HEK293 (cell line): ENCODE measurements at regions not wholly inside any gene's neighbourhood (a gene's known extent, or its start where the extent isn't known, plus 50 kb on each side); places are given as distances from the start of the nearest gene placed in this dataset.

Experiments used
- CTCF ChIA-PET: fragments of 350-600 bp; formaldehyde crosslinking; extraction: SDS; loops from one replicate; lab custom pipeline; 2021; ENCODE audit warnings: antibody characterized with exemption; lab: Yijun Ruan, JAX
- POLR2A ChIA-PET: fragments of 300-600 bp; formaldehyde crosslinking; extraction: SDS; loops from one replicate; lab custom pipeline; 2020; ENCODE audit warnings: antibody characterized with exemption, inconsistent platforms; lab: Yijun Ruan, JAX
- H3K27ac ChIP-seq: fragments of 200-500 bp; sonication (Bioruptor generic); 2 replicates; pipeline ENCODE4 v1.5.1; 2014; ENCODE audit warnings: low read depth, low read length, control low read depth, inconsistent platforms; ENCODE audit errors: extremely low read depth
- H3K36me3 ChIP-seq, 2 experiments: fragments of 200-500 bp in 1 of 2; sonication (Bioruptor generic) in 1 of 2; 1 replicate in 1 of 2; 2 replicates in 1 of 2; pipeline ENCODE4 v1.5.1; 2014 to 2017; ENCODE audit warnings: inconsistent platforms in 2 of 2, low read length in 2 of 2; ENCODE audit not compliant: control insufficient read depth in 2 of 2, insufficient read depth in 1 of 2
- H3K4me1 ChIP-seq: fragments of 200-500 bp; sonication (Bioruptor generic); 2 replicates; pipeline ENCODE4 v1.5.1; 2014; ENCODE audit warnings: mild to moderate bottlenecking, low read length, inconsistent platforms; ENCODE audit not compliant: control insufficient read depth, insufficient read depth
- H3K4me3 ChIP-seq: 2 replicates; pipeline ENCODE4 v1.5.1; 2011; ENCODE audit warnings: low read depth, mild to moderate bottlenecking, control low read depth, low read length, moderate library complexity
- H3K9me3 ChIP-seq: fragments of 200-500 bp; sonication (Bioruptor generic); 2 replicates; pipeline ENCODE4 v1.5.1; 2014; ENCODE audit warnings: low read depth, low read length, inconsistent platforms; ENCODE audit not compliant: control insufficient read depth, insufficient read depth
- BCL6B ChIP-seq: fragments of 450-650 bp; formaldehyde crosslinking; IDR thresholded peaks from 2 replicates; pipeline ENCODE4 v1.5.1; 2017; ENCODE audit warnings: missing biosample characterization, missing genetic modification characterization
- CTCF ChIP-seq: fragments of 450-650 bp; formaldehyde crosslinking; IDR thresholded peaks from 2 replicates; pipeline ENCODE4 v1.5.1; 2016; ENCODE audit warnings: missing biosample characterization, missing genetic modification characterization
- GFI1B ChIP-seq: fragments of 450-650 bp; formaldehyde crosslinking; IDR thresholded peaks from 2 replicates; pipeline ENCODE4 v1.5.1; 2016; ENCODE audit warnings: missing biosample characterization, missing genetic modification characterization
- KLF7 ChIP-seq: fragments of 450-650 bp; formaldehyde crosslinking; IDR thresholded peaks from 2 replicates; pipeline ENCODE4 v1.5.1; 2016; ENCODE audit warnings: missing biosample characterization, missing genetic modification characterization, borderline replicate concordance
- KLF8 ChIP-seq: fragments of 450-650 bp; formaldehyde crosslinking; IDR thresholded peaks from 2 replicates; pipeline ENCODE4 v1.5.1; 2016; ENCODE audit warnings: missing biosample characterization, missing genetic modification characterization
- SP2 ChIP-seq: fragments of 450-650 bp; formaldehyde crosslinking; IDR thresholded peaks from 2 replicates; pipeline ENCODE4 v1.5.1; 2016; ENCODE audit warnings: missing biosample characterization, missing genetic modification characterization
- WT1 ChIP-seq: fragments of 450-650 bp; formaldehyde crosslinking; IDR thresholded peaks from 2 replicates; pipeline ENCODE4 v1.5.1; 2016; ENCODE audit warnings: missing biosample characterization, missing genetic modification characterization
- YY2 ChIP-seq: fragments of 450-650 bp; formaldehyde crosslinking; IDR thresholded peaks from 2 replicates; pipeline ENCODE4 v1.5.1; 2016; ENCODE audit warnings: missing biosample characterization, missing genetic modification characterization
- ZBTB10 ChIP-seq: fragments of 450-650 bp; formaldehyde crosslinking; IDR thresholded peaks from 2 replicates; pipeline ENCODE4 v1.5.1; 2016; ENCODE audit warnings: missing biosample characterization, missing genetic modification characterization
- ZBTB44 ChIP-seq: fragments of 450-650 bp; IDR thresholded peaks from 2 replicates; pipeline ENCODE4 v1.5.1; 2018; ENCODE audit warnings: missing biosample characterization, mild to moderate bottlenecking, missing genetic modification characterization
- ZFHX2 ChIP-seq: fragments of 450-650 bp; formaldehyde crosslinking; conservative IDR thresholded peaks from 2 replicates; pipeline ENCODE4 v1.5.1; 2016; ENCODE audit warnings: missing biosample characterization, missing genetic modification characterization
- ZNF112 ChIP-seq: fragments of 450-650 bp; formaldehyde crosslinking; IDR thresholded peaks from 2 replicates; pipeline ENCODE4 v1.5.0; 2017; ENCODE audit warnings: missing biosample characterization, missing genetic modification characterization
- ZNF132 ChIP-seq: fragments of 450-650 bp; formaldehyde crosslinking; IDR thresholded peaks from 2 replicates; pipeline ENCODE4 v1.5.1; 2017; ENCODE audit warnings: missing biosample characterization, missing genetic modification characterization, borderline replicate concordance
- ZNF341 ChIP-seq: fragments of 450-650 bp; formaldehyde crosslinking; IDR thresholded peaks from 2 replicates; pipeline ENCODE4; 2016; ENCODE audit warnings: low read depth, missing biosample characterization, missing genetic modification characterization
- ZNF362 ChIP-seq: fragments of 450-650 bp; formaldehyde crosslinking; IDR thresholded peaks from 2 replicates; pipeline ENCODE4 v1.5.1; 2016; ENCODE audit warnings: missing biosample characterization, missing genetic modification characterization
- ZNF366 ChIP-seq: fragments of 450-650 bp; formaldehyde crosslinking; conservative IDR thresholded peaks from 2 replicates; pipeline ENCODE4 v1.5.1; 2016; ENCODE audit warnings: missing biosample characterization, missing genetic modification characterization
- ZNF394 ChIP-seq: fragments of 450-650 bp; formaldehyde crosslinking; IDR thresholded peaks from 2 replicates; pipeline ENCODE4 v1.5.1; 2016; ENCODE audit warnings: missing biosample characterization, missing genetic modification characterization, mild to moderate bottlenecking, moderate library complexity, borderline replicate concordance
- ZNF558 ChIP-seq: fragments of 450-650 bp; formaldehyde crosslinking; IDR thresholded peaks from 2 replicates; pipeline ENCODE4 v1.5.1; 2016; ENCODE audit warnings: missing biosample characterization, missing genetic modification characterization
- ZNF654 ChIP-seq: fragments of 450-650 bp; formaldehyde crosslinking; IDR thresholded peaks from 2 replicates; pipeline ENCODE4 v1.5.1; 2016; ENCODE audit warnings: low read depth, missing biosample characterization, missing genetic modification characterization
- ZNF660 ChIP-seq: fragments of 450-650 bp; IDR thresholded peaks from 2 replicates; pipeline ENCODE4 v1.5.1; 2018; ENCODE audit warnings: missing biosample characterization, mild to moderate bottlenecking, missing genetic modification characterization
- ZNF791 ChIP-seq: fragments of 450-650 bp; formaldehyde crosslinking; IDR thresholded peaks from 2 replicates; pipeline ENCODE4 v1.5.1; 2016; ENCODE audit warnings: missing biosample characterization, missing genetic modification characterization
- ZNF792 ChIP-seq: fragments of 450-650 bp; formaldehyde crosslinking; IDR thresholded peaks from 2 replicates; pipeline ENCODE4 v1.5.1; 2016; ENCODE audit warnings: missing biosample characterization, missing genetic modification characterization
- ZSCAN16 ChIP-seq: fragments of 450-650 bp; formaldehyde crosslinking; IDR thresholded peaks from 2 replicates; pipeline ENCODE4 v1.5.1; 2016; ENCODE audit warnings: missing biosample characterization, missing genetic modification characterization
- TF ChIP-seq, protein P1 (sequence below): fragments of 450-650 bp; formaldehyde crosslinking; IDR thresholded peaks from 2 replicates; pipeline ENCODE4 v1.5.1; 2016; ENCODE audit warnings: missing biosample characterization, missing genetic modification characterization
- TF ChIP-seq, protein P2 (sequence below): fragments of 450-650 bp; formaldehyde crosslinking; IDR thresholded peaks from 2 replicates; pipeline ENCODE4 v1.5.1; 2017; ENCODE audit warnings: missing biosample characterization, missing genetic modification characterization

DNA sequence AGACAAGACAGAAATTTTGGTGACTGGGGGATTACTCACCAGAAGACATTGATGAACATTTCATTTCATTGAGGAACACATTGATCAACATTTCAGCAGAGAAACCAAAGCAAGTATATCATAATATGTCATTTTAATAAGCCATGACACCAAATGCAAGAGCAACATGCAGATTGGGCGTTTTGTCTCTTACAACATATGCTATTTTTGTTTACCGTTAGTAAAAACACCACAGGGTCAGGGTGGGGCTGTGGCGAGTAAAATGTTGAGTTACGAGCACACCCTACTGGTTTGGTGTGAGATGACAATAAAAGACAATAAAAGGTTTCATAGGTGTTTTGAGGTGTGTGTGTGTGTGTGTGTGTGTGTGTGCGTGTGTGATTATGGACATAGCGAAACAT, 294.5 kb downstream of the PDGFC start:
- Histone ChIP-seq H3K9me3 (no peaks in the 10 kb centered on the region), H3K27ac (no peak overlapping the region), H3K4me1 (no peaks in the 10 kb centered on the region), H3K4me3 (no peak overlapping the region), H3K36me3 (no peaks in the 10 kb centered on the region)
- CTCF ChIA-PET: interaction anchor here (0.7 to 2.4 kb wide), 6 partner anchors 10 to 1884 kb away, joined by 3 to 16 read pairs (median 3); no protein-coding TSS in a partner anchor
- POLR2A ChIA-PET: no interaction called here
- TF ChIP-seq WT1 (no peak), GFI1B (tag by site-specific recombination) (no peak), KLF8 (0 out of 2 replicates have a peak, but pooled peaks have one; percentile 16), BCL6B (tag by site-specific recombination) (no peak), ZNF792 (no peak), SP2 (tag by site-specific recombination) (no peak), ZNF112 (tag by site-specific recombination) (no peak), ZFHX2 (no peak), KLF7 (tag by site-specific recombination) (0 out of 2 replicates have a peak, but pooled peaks have one; percentile 37), YY2 (tag by site-specific recombination) (no peak), ZNF660 (tag by site-specific recombination) (0 out of 2 replicates have a peak, but pooled peaks have one; percentile 39), ZNF791 (no peak), ZNF341 (tag by site-specific recombination) (no peak), ZNF366 (tag by site-specific recombination) (no peak), ZBTB10 (tag by site-specific recombination) (no peak), ZNF132 (tag by site-specific recombination) (no peak), ZBTB44 (no peak), ZNF394 (no peak), ZNF654 (tag by site-specific recombination) (peak; percentile 86), ZNF558 (no peak), ZNF362 (no peak), CTCF (tag by site-specific recombination) (peak; percentile 51; the same call in 1 of the 2 replicates), ZSCAN16 (tag by site-specific recombination) (no peak)
- TF ChIP-seq, protein P1, sequence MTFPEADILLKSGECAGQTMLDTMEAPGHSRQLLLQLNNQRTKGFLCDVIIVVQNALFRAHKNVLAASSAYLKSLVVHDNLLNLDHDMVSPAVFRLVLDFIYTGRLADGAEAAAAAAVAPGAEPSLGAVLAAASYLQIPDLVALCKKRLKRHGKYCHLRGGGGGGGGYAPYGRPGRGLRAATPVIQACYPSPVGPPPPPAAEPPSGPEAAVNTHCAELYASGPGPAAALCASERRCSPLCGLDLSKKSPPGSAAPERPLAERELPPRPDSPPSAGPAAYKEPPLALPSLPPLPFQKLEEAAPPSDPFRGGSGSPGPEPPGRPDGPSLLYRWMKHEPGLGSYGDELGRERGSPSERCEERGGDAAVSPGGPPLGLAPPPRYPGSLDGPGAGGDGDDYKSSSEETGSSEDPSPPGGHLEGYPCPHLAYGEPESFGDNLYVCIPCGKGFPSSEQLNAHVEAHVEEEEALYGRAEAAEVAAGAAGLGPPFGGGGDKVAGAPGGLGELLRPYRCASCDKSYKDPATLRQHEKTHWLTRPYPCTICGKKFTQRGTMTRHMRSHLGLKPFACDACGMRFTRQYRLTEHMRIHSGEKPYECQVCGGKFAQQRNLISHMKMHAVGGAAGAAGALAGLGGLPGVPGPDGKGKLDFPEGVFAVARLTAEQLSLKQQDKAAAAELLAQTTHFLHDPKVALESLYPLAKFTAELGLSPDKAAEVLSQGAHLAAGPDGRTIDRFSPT: no peak
- TF ChIP-seq, protein P2, sequence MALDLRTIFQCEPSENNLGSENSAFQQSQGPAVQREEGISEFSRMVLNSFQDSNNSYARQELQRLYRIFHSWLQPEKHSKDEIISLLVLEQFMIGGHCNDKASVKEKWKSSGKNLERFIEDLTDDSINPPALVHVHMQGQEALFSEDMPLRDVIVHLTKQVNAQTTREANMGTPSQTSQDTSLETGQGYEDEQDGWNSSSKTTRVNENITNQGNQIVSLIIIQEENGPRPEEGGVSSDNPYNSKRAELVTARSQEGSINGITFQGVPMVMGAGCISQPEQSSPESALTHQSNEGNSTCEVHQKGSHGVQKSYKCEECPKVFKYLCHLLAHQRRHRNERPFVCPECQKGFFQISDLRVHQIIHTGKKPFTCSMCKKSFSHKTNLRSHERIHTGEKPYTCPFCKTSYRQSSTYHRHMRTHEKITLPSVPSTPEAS (tag by site-specific recombination): peak; percentile 90
